ENCODE measurements at regions not wholly inside any gene's neighbourhood (a gene's known extent, or its start where the extent isn't known, plus 50 kb on each side); places are given as distances from the start of the nearest gene placed in this dataset.
A peak's percentile ranks its signal among the peaks of the same experiment; 100 is the strongest.

- H4K5ac ChIP-seq (ENCODE audit: low read length): no peak overlapping the region
- no peak overlapping the region for H2AK5ac ChIP-seq (ENCODE audit: low read length)
- H2BK15ac ChIP-seq (replicated peaks; ENCODE audit: low read depth): no peak overlapping the region
- no peaks in the 10 kb centered on the region for H3K79me2 ChIP-seq (ENCODE audit: control insufficient read depth, insufficient read depth, low read length)
- no peak overlapping the region for H4K8ac ChIP-seq (ENCODE audit: low read depth, low read length)
- no peak overlapping the region for H3K9ac ChIP-seq (ENCODE audit: low read length)
- peak; percentile 44 for DNase-seq
- H3K36me3 ChIP-seq (ENCODE audit: control insufficient read depth, insufficient read depth, low read length): no peaks in the 10 kb centered on the region
- H3K79me1 ChIP-seq (ENCODE audit: low read length): no peaks in the 10 kb centered on the region
- H2BK120ac ChIP-seq (ENCODE audit: low read depth, low read length): no peak overlapping the region
- H3K4me2 ChIP-seq (ENCODE audit: low read length): no peak overlapping the region
- no peaks in the 10 kb centered on the region for H3K4me1 ChIP-seq (ENCODE audit: control insufficient read depth, low read depth, low read length)
- H3K18ac ChIP-seq (ENCODE audit: low read length): no peak overlapping the region
- H2BK5ac ChIP-seq (ENCODE audit: low read length): no peak overlapping the region
- H3K27ac ChIP-seq (ENCODE audit: low read depth, low read length): no peak overlapping the region
- H3K56ac ChIP-seq (ENCODE audit: low read length): no peak overlapping the region
- H3K27me3 ChIP-seq (ENCODE audit: insufficient read depth, low read length, poor library complexity): no peaks in the 10 kb centered on the region
- no peak overlapping the region for H3K23ac ChIP-seq (ENCODE audit: low read length)
- WGBS (ENCODE audit: extremely low coverage, insufficient coverage, low lambda C conversion rate): no CpG with 5 or more reads among the region's 4 CpGs
- no peak overlapping the region for H3K4ac ChIP-seq (ENCODE audit: low read depth, low read length)
- H3K4me3 ChIP-seq (ENCODE audit: low read length): no peak overlapping the region
Observed at GRCh38 chr11:15774388-15774939, 581.9 kb downstream of the SOX6 start.

- H3K79me2 ChIP-seq (ENCODE audit: control insufficient read depth, insufficient read depth, low read length): no peaks in the 10 kb centered on the region
- no CpG with 5 or more reads among the region's 6 CpGs for WGBS (ENCODE audit: extremely low coverage, insufficient coverage, low lambda C conversion rate)
- no peak overlapping the region for H3K23ac ChIP-seq (ENCODE audit: low read length)
- no peak overlapping the region for H3K4ac ChIP-seq (ENCODE audit: low read depth, low read length)
- DNase-seq: peak; percentile 41
- H3K56ac ChIP-seq (ENCODE audit: low read length): peak overlapping the region; percentile 17
- H2BK5ac ChIP-seq (ENCODE audit: low read length): no peak overlapping the region
- H3K9ac ChIP-seq (ENCODE audit: low read length): no peak overlapping the region
- H3K79me1 ChIP-seq (ENCODE audit: low read length): no peaks in the 10 kb centered on the region
- H3K18ac ChIP-seq (ENCODE audit: low read length): no peak overlapping the region
- H3K4me1 ChIP-seq (ENCODE audit: control insufficient read depth, low read depth, low read length): no peaks in the 10 kb centered on the region
- no peak overlapping the region for H2BK15ac ChIP-seq (replicated peaks; ENCODE audit: low read depth)
- no peak overlapping the region for H4K8ac ChIP-seq (ENCODE audit: low read depth, low read length)
- H3K36me3 ChIP-seq (ENCODE audit: control insufficient read depth, insufficient read depth, low read length): no peaks in the 10 kb centered on the region
- H2BK120ac ChIP-seq (ENCODE audit: low read depth, low read length): no peak overlapping the region
- no peak overlapping the region for H3K27ac ChIP-seq (ENCODE audit: low read depth, low read length)
- no peak overlapping the region for H4K5ac ChIP-seq (ENCODE audit: low read length)
- H3K4me2 ChIP-seq (ENCODE audit: low read length): no peak overlapping the region
- H3K4me3 ChIP-seq (ENCODE audit: low read length): no peak overlapping the region
- H2AK5ac ChIP-seq (ENCODE audit: low read length): no peak overlapping the region
- H3K27me3 ChIP-seq (ENCODE audit: insufficient read depth, low read length, poor library complexity): no peaks in the 10 kb centered on the region
Observed at GRCh38 chr11:15775015-15775541, 581.3 kb downstream of the SOX6 start.

- no peak overlapping the region for H2BK15ac ChIP-seq (replicated peaks; ENCODE audit: low read depth)
- H2BK5ac ChIP-seq (ENCODE audit: low read length): no peak overlapping the region
- no peak overlapping the region for H4K8ac ChIP-seq (ENCODE audit: low read depth, low read length)
- no peak overlapping the region for H3K56ac ChIP-seq (ENCODE audit: low read length)
- H3K18ac ChIP-seq (ENCODE audit: low read length): no peak overlapping the region
- H4K5ac ChIP-seq (ENCODE audit: low read length): no peak overlapping the region
- no peak overlapping the region for H3K9ac ChIP-seq (ENCODE audit: low read length)
- no CpG with 5 or more reads among the region's 2 CpGs for WGBS (ENCODE audit: extremely low coverage, insufficient coverage, low lambda C conversion rate)
- no peak overlapping the region for H3K4ac ChIP-seq (ENCODE audit: low read depth, low read length)
- no peak overlapping the region for H2AK5ac ChIP-seq (ENCODE audit: low read length)
- H3K23ac ChIP-seq (ENCODE audit: low read length): no peak overlapping the region
- H3K27me3 ChIP-seq (ENCODE audit: insufficient read depth, low read length, poor library complexity): no peaks in the 10 kb centered on the region
- H3K4me3 ChIP-seq (ENCODE audit: low read length): no peak overlapping the region
- no peak overlapping the region for H2BK120ac ChIP-seq (ENCODE audit: low read depth, low read length)
- no peaks in the 10 kb centered on the region for H3K79me2 ChIP-seq (ENCODE audit: control insufficient read depth, insufficient read depth, low read length)
- H3K4me1 ChIP-seq (ENCODE audit: control insufficient read depth, low read depth, low read length): no peaks in the 10 kb centered on the region
- H3K4me2 ChIP-seq (ENCODE audit: low read length): no peak overlapping the region
- no peaks in the 10 kb centered on the region for H3K79me1 ChIP-seq (ENCODE audit: low read length)
- H3K27ac ChIP-seq (ENCODE audit: low read depth, low read length): no peak overlapping the region
- no peak for DNase-seq
- H3K36me3 ChIP-seq (ENCODE audit: control insufficient read depth, insufficient read depth, low read length): no peaks in the 10 kb centered on the region
Observed at GRCh38 chr11:15775797-15776196, 580.5 kb downstream of the SOX6 start.

GRCh38 chr11:15776366-15776765 is 580.0 kb downstream of the SOX6 start:
- no peak for DNase-seq
- Histone ChIP-seq H3K56ac (ENCODE audit: low read length) (no peak overlapping the region), H3K27me3 (ENCODE audit: insufficient read depth, low read length, poor library complexity) (no peaks in the 10 kb centered on the region)

GRCh38 chr11:15779518-15779917 is 576.8 kb downstream of the SOX6 start:
- Histone ChIP-seq H2BK120ac (ENCODE audit: low read depth, low read length) (no peak overlapping the region), H3K9ac (ENCODE audit: low read length) (no peak overlapping the region), H3K79me1 (ENCODE audit: low read length) (no peaks in the 10 kb centered on the region), H3K18ac (ENCODE audit: low read length) (no peak overlapping the region), H2BK15ac (replicated peaks; ENCODE audit: low read depth) (no peak overlapping the region), H3K4ac (ENCODE audit: low read depth, low read length) (no peak overlapping the region), H3K27ac (ENCODE audit: low read depth, low read length) (no peak overlapping the region), H2BK5ac (ENCODE audit: low read length) (no peak overlapping the region), H3K56ac (ENCODE audit: low read length) (no peak overlapping the region), H3K4me3 (ENCODE audit: low read length) (no peak overlapping the region), H3K36me3 (ENCODE audit: control insufficient read depth, insufficient read depth, low read length) (no peaks in the 10 kb centered on the region), H3K4me1 (ENCODE audit: control insufficient read depth, low read depth, low read length) (no peaks in the 10 kb centered on the region), H3K23ac (ENCODE audit: low read length) (no peak overlapping the region), H3K4me2 (ENCODE audit: low read length) (no peak overlapping the region), H3K79me2 (ENCODE audit: control insufficient read depth, insufficient read depth, low read length) (no peaks in the 10 kb centered on the region), H4K5ac (ENCODE audit: low read length) (no peak overlapping the region), H3K27me3 (ENCODE audit: insufficient read depth, low read length, poor library complexity) (no peaks in the 10 kb centered on the region), H2AK5ac (ENCODE audit: low read length) (no peak overlapping the region), H4K8ac (ENCODE audit: low read depth, low read length) (no peak overlapping the region)
- DNase-seq: no peak
- WGBS (ENCODE audit: extremely low coverage, insufficient coverage, low lambda C conversion rate): no CpG with 5 or more reads among the region's 2 CpGs

More at GRCh38 chr11:15776366-15776765, 580.0 kb downstream of the SOX6 start:
- Histone ChIP-seq H3K4ac (ENCODE audit: low read depth, low read length) (no peak overlapping the region), H2BK120ac (ENCODE audit: low read depth, low read length) (no peak overlapping the region), H3K79me2 (ENCODE audit: control insufficient read depth, insufficient read depth, low read length) (no peaks in the 10 kb centered on the region), H2BK5ac (ENCODE audit: low read length) (no peak overlapping the region), H4K5ac (ENCODE audit: low read length) (no peak overlapping the region), H3K4me1 (ENCODE audit: control insufficient read depth, low read depth, low read length) (no peaks in the 10 kb centered on the region), H4K8ac (ENCODE audit: low read depth, low read length) (no peak overlapping the region), H3K4me2 (ENCODE audit: low read length) (no peak overlapping the region), H3K79me1 (ENCODE audit: low read length) (no peaks in the 10 kb centered on the region), H2AK5ac (ENCODE audit: low read length) (no peak overlapping the region), H3K23ac (ENCODE audit: low read length) (no peak overlapping the region), H2BK15ac (replicated peaks; ENCODE audit: low read depth) (no peak overlapping the region), H3K9ac (ENCODE audit: low read length) (no peak overlapping the region), H3K4me3 (ENCODE audit: low read length) (no peak overlapping the region), H3K36me3 (ENCODE audit: control insufficient read depth, insufficient read depth, low read length) (no peaks in the 10 kb centered on the region), H3K27ac (ENCODE audit: low read depth, low read length) (no peak overlapping the region), H3K18ac (ENCODE audit: low read length) (no peak overlapping the region)
- no CpG with 5 or more reads among the region's 1 CpG for WGBS (ENCODE audit: extremely low coverage, insufficient coverage, low lambda C conversion rate)

GRCh38 chr11:15780382-15780781 is 576.0 kb downstream of the SOX6 start:
- Histone ChIP-seq H2BK120ac (ENCODE audit: low read depth, low read length) (no peak overlapping the region), H2AK5ac (ENCODE audit: low read length) (no peak overlapping the region), H3K4ac (ENCODE audit: low read depth, low read length) (no peak overlapping the region), H3K23ac (ENCODE audit: low read length) (no peak overlapping the region), H2BK15ac (replicated peaks; ENCODE audit: low read depth) (no peak overlapping the region), H2BK5ac (ENCODE audit: low read length) (no peak overlapping the region), H3K79me2 (ENCODE audit: control insufficient read depth, insufficient read depth, low read length) (no peaks in the 10 kb centered on the region), H3K27me3 (ENCODE audit: insufficient read depth, low read length, poor library complexity) (no peaks in the 10 kb centered on the region), H3K4me3 (ENCODE audit: low read length) (no peak overlapping the region), H3K4me2 (ENCODE audit: low read length) (no peak overlapping the region), H3K9ac (ENCODE audit: low read length) (no peak overlapping the region), H4K8ac (ENCODE audit: low read depth, low read length) (no peak overlapping the region), H3K36me3 (ENCODE audit: control insufficient read depth, insufficient read depth, low read length) (no peaks in the 10 kb centered on the region), H3K18ac (ENCODE audit: low read length) (no peak overlapping the region), H3K56ac (ENCODE audit: low read length) (no peak overlapping the region), H4K5ac (ENCODE audit: low read length) (no peak overlapping the region), H3K4me1 (ENCODE audit: control insufficient read depth, low read depth, low read length) (no peaks in the 10 kb centered on the region), H3K79me1 (ENCODE audit: low read length) (no peaks in the 10 kb centered on the region), H3K27ac (ENCODE audit: low read depth, low read length) (no peak overlapping the region)
- no CpG with 5 or more reads among the region's 5 CpGs for WGBS (ENCODE audit: extremely low coverage, insufficient coverage, low lambda C conversion rate)
- no peak for DNase-seq
